H9 (cell line): ENCODE measurements at regions not wholly inside any gene's neighbourhood (a gene's known extent, or its start where the extent isn't known, plus 50 kb on each side); places are given as distances from the start of the nearest gene placed in this dataset.

Experiments used
- DNase-seq: peaks from one replicate; pipeline ENCODE4 v3.0.0-alpha.2; 2017
- H2AFZ ChIP-seq: one replicate; pipeline ENCODE4 v1.6.1; 2013; ENCODE audit warnings: mild to moderate bottlenecking, low read length, control low read depth, moderate library complexity
- H2AK5ac ChIP-seq: 2 replicates; pipeline ENCODE4 v1.6.1; 2013; ENCODE audit warnings: low read length, control low read depth, mixed read lengths; ENCODE audit not compliant: insufficient read length
- H2BK120ac ChIP-seq: one replicate; pipeline ENCODE4 v1.6.1; 2013; ENCODE audit warnings: low read depth, mild to moderate bottlenecking, low read length, control low read depth, inconsistent platforms; ENCODE audit not compliant: poor library complexity, severe bottlenecking
- H2BK12ac ChIP-seq: 2 replicates; pipeline ENCODE4 v1.6.1; 2013; ENCODE audit warnings: low read length, control low read depth, mixed read lengths, low read depth; ENCODE audit not compliant: insufficient read length
- H2BK15ac ChIP-seq: 2 replicates; pipeline ENCODE4 v1.6.1; 2013; ENCODE audit warnings: low read depth, low read length, control low read depth
- H2BK20ac ChIP-seq: one replicate; pipeline ENCODE4 v1.6.1; 2013; ENCODE audit warnings: low read depth, mild to moderate bottlenecking, low read length, control low read depth, inconsistent platforms; ENCODE audit not compliant: poor library complexity, severe bottlenecking
- H2BK5ac ChIP-seq: 2 replicates; pipeline ENCODE4 v1.6.1; 2013; ENCODE audit warnings: low read length, control low read depth, mixed read lengths; ENCODE audit not compliant: insufficient read length
- H3K14ac ChIP-seq: 2 replicates; pipeline ENCODE4 v1.6.1; 2013; ENCODE audit warnings: low read length, control low read depth; ENCODE audit not compliant: insufficient read depth
- H3K18ac ChIP-seq: 2 replicates; pipeline ENCODE4 v1.6.1; 2013; ENCODE audit warnings: low read depth, mild to moderate bottlenecking, mixed read lengths, low read length, control low read depth; ENCODE audit not compliant: insufficient read length
- H3K23ac ChIP-seq: 2 replicates; pipeline ENCODE4 v1.6.1; 2013; ENCODE audit warnings: low read length, control low read depth, mixed read lengths, low read depth; ENCODE audit not compliant: insufficient read length
- H3K23me2 ChIP-seq: 2 replicates; pipeline ENCODE4 v1.6.1; 2013; ENCODE audit warnings: low read depth, mild to moderate bottlenecking, mixed read lengths, low read length, control low read depth; ENCODE audit not compliant: insufficient read length, poor library complexity, severe bottlenecking
- H3K27ac ChIP-seq: 2 replicates; pipeline ENCODE4 v1.5.1; 2013; ENCODE audit warnings: low read length, control low read depth, mixed read lengths, low read depth; ENCODE audit not compliant: insufficient read length
- H3K27me3 ChIP-seq: 2 replicates; pipeline ENCODE4 v1.6.1; 2013; ENCODE audit warnings: low read length, control low read depth, inconsistent platforms; ENCODE audit not compliant: insufficient read depth
- H3K4ac ChIP-seq: 2 replicates; pipeline ENCODE4 v1.6.1; 2013; ENCODE audit warnings: low read depth, mild to moderate bottlenecking, control low read depth, inconsistent platforms, low read length, moderate library complexity
- H3K4me1 ChIP-seq: 2 replicates; pipeline ENCODE4 v1.6.1; 2013; ENCODE audit warnings: low read length, control low read depth, inconsistent platforms; ENCODE audit not compliant: insufficient read depth
- H3K4me2 ChIP-seq: 2 replicates; pipeline ENCODE4 v1.6.1; 2013; ENCODE audit warnings: low read length, control low read depth, mixed read lengths; ENCODE audit not compliant: insufficient read length, insufficient read depth
- H3K56ac ChIP-seq: 2 replicates; pipeline ENCODE4 v1.6.1; 2013; ENCODE audit warnings: low read depth, mild to moderate bottlenecking, mixed read lengths, low read length, control low read depth; ENCODE audit not compliant: insufficient read length
- H3K79me1 ChIP-seq: 2 replicates; pipeline ENCODE4 v1.6.1; 2013; ENCODE audit warnings: low read depth, mild to moderate bottlenecking, moderate library complexity, low read length, control low read depth, inconsistent platforms; ENCODE audit not compliant: insufficient read depth, poor library complexity, severe bottlenecking
- H3K79me2 ChIP-seq: 2 replicates; pipeline ENCODE4 v1.6.1; 2013; ENCODE audit warnings: low read length, control low read depth, inconsistent platforms; ENCODE audit not compliant: insufficient read depth
- H3K9ac ChIP-seq: 2 replicates; pipeline ENCODE4 v1.6.1; 2013; ENCODE audit warnings: low read length, control low read depth, mixed read lengths; ENCODE audit not compliant: insufficient read length; ENCODE audit errors: extremely low read depth
- H3K9me3 ChIP-seq: one replicate; pipeline ENCODE4 v1.6.1; 2013; ENCODE audit warnings: low read depth, low read length, inconsistent platforms; ENCODE audit not compliant: control insufficient read depth
- H3T11ph ChIP-seq: one replicate; pipeline ENCODE4 v1.6.1; 2013; ENCODE audit warnings: mild to moderate bottlenecking, low read length, control low read depth, inconsistent platforms
- H4K20me1 ChIP-seq: one replicate; pipeline ENCODE4 v1.6.1; 2013; ENCODE audit not compliant: control insufficient read depth, insufficient read length, insufficient read depth
- H4K5ac ChIP-seq: 2 replicates; pipeline ENCODE4 v1.6.1; 2013; ENCODE audit warnings: low read depth, mild to moderate bottlenecking, mixed read lengths, low read length, control low read depth; ENCODE audit not compliant: insufficient read length
- H4K8ac ChIP-seq: replicated peaks from 2 replicates; pipeline ENCODE4 v1.6.1; 2013; ENCODE audit warnings: low read length, control low read depth, mixed read lengths, low read depth; ENCODE audit not compliant: insufficient read length
- H4K91ac ChIP-seq: 2 replicates; pipeline ENCODE4 v1.6.1; 2013; ENCODE audit warnings: low read depth, mild to moderate bottlenecking, moderate library complexity, mixed read lengths, low read length, control low read depth; ENCODE audit not compliant: insufficient read length
- H3K27ac Mint-ChIP-seq, 3 experiments: 2 replicates in 2 of 3; 3 replicates in 1 of 3; pipeline ENCODE4 v1.8.0; 2020 to 2021; ENCODE audit warnings: mixed read lengths in 3 of 3, mild to moderate bottlenecking in 1 of 3, moderate library complexity in 1 of 3
- H3K27me3 Mint-ChIP-seq: 2 replicates; pipeline ENCODE4 v1.8.0; 2021; ENCODE audit warnings: low read depth, mild to moderate bottlenecking, moderate library complexity, mixed read lengths
- H3K36me3 Mint-ChIP-seq, 3 experiments: 2 replicates in 2 of 3; 3 replicates in 1 of 3; pipeline ENCODE4 v1.8.0; 2020 to 2021; ENCODE audit warnings: low read depth in 3 of 3, mixed read lengths in 3 of 3; ENCODE audit not compliant: insufficient read depth in 1 of 3
- H3K4me1 Mint-ChIP-seq, 2 experiments: 2 replicates each; pipeline ENCODE4 v1.8.0; 2020; ENCODE audit warnings: mixed read lengths in 2 of 2
- H3K4me3 Mint-ChIP-seq, 2 experiments: 2 replicates in 1 of 2; 3 replicates in 1 of 2; pipeline ENCODE4 v1.8.0; 2020 to 2021; ENCODE audit warnings: mild to moderate bottlenecking in 2 of 2, mixed read lengths in 2 of 2, moderate library complexity in 1 of 2
- H3K9me3 Mint-ChIP-seq, 2 experiments: 2 replicates in 1 of 2; 3 replicates in 1 of 2; pipeline ENCODE4 v1.8.0; 2020; ENCODE audit warnings: mild to moderate bottlenecking in 2 of 2, mixed read lengths in 2 of 2, moderate library complexity in 1 of 2
- CTCF ChIP-seq: fragments of 200-600 bp; sonication (generic); conservative IDR thresholded peaks from 3 replicates; pipeline ENCODE4 v1.8.0; 2021; ENCODE audit warnings: antibody characterized with exemption, mild to moderate bottlenecking
- WGBS: extraction: QIAGEN DNeasy Blood & Tissue Kit; methylation state at CpG from one replicate; pipeline ENCODE4 v1.1.7; 2013; ENCODE audit warnings: missing lambda C conversion rate, low lambda C conversion rate, mixed read lengths; ENCODE audit not compliant: insufficient read length; ENCODE audit errors: extremely low coverage; 5-methylcytosine and 5-hydroxymethylcytosine counted together

GRCh38 chr4:52472444-52472843 is 186.7 kb downstream of the USP46 start:
- no peak overlapping the region for H3K23ac ChIP-seq
- H3K79me1 ChIP-seq = no peaks in the 10 kb centered on the region
- Mint-ChIP-seq H3K4me3 (no peak overlapping the region), H3K27ac (no peak overlapping the region), H3K36me3 (no peaks in the 10 kb centered on the region; a peak in 1 of 7 replicates), H3K27me3 (no peaks in the 10 kb centered on the region; the same call in 1 of the 2 replicates), H3K9me3 (peaks cover 0 to 4% of the 10 kb centered on the region in 2 experiments; a peak in 2 of 5 replicates), H3K4me1 (peaks cover 0 to 6% of the 10 kb centered on the region in 2 experiments; a peak in 1 of 4 replicates)
- no peak overlapping the region for H3K9ac ChIP-seq
- no peak overlapping the region for H3K14ac ChIP-seq
- no peak overlapping the region for H2BK15ac ChIP-seq
- H2BK12ac ChIP-seq = no peak overlapping the region
- H3K79me2 ChIP-seq = no peaks in the 10 kb centered on the region
- no peak overlapping the region for H3K27ac ChIP-seq
- H4K5ac ChIP-seq = no peak overlapping the region
- H3K23me2 ChIP-seq = no peaks in the 10 kb centered on the region
- no peak overlapping the region for H3K18ac ChIP-seq
- no peaks in the 10 kb centered on the region for H3K27me3 ChIP-seq
- no peak overlapping the region for H3T11ph ChIP-seq
- no peak overlapping the region for H2BK5ac ChIP-seq
- DNase-seq = no peak
- no peak for TF ChIP-seq CTCF
- no peak overlapping the region for H2BK120ac ChIP-seq
- H4K20me1 ChIP-seq = no peaks in the 10 kb centered on the region
- no CpG with 5 or more reads among the region's 1 CpG for WGBS
- H4K91ac ChIP-seq = no peak overlapping the region
- H2BK20ac ChIP-seq = no peak overlapping the region
- no peak overlapping the region for H4K8ac ChIP-seq
- H3K4me1 ChIP-seq = no peaks in the 10 kb centered on the region
- H2AFZ ChIP-seq = no peak overlapping the region
- no peak overlapping the region for H2AK5ac ChIP-seq
- H3K4me2 ChIP-seq = no peak overlapping the region
- H3K56ac ChIP-seq = no peak overlapping the region
- H3K4ac ChIP-seq = no peak overlapping the region
- no peaks in the 10 kb centered on the region for H3K9me3 ChIP-seq
